Caco-2 (cell line): ENCODE measurements at regions not wholly inside any gene's neighbourhood (a gene's known extent, or its start where the extent isn't known, plus 50 kb on each side); places are given as distances from the start of the nearest gene placed in this dataset.

Experiments used
- BruUV-seq: library from RNA; stranded (reverse); fragments of 400-500 nt; replicated peaks from 2 replicates; lab custom pipeline; 2021; lab: Mats Ljungman, UMichigan
- CTCF ChIA-PET: fragments of 300-600 bp; sonication (Branson Sonifier 250); formaldehyde crosslinking; loops from one replicate; lab custom pipeline; 2022; ENCODE audit warnings: antibody characterized with exemption; lab: Charles Lee
- POLR2A ChIA-PET: fragments of 300-600 bp; sonication (Branson Sonifier 250); formaldehyde crosslinking; loops from one replicate; lab custom pipeline; 2022; ENCODE audit warnings: antibody characterized with exemption; lab: Charles Lee
- DNase-seq, 2 experiments: peaks; one replicate each; pipeline versions ENCODE4 v3.0.0 to v3.0.0-alpha.2; 2020 to 2022
- H3K27me3 ChIP-seq: replicated peaks from 2 replicates; pipeline ENCODE4 v1.6.0; 2011; ENCODE audit warnings: low read length; ENCODE audit not compliant: control insufficient read depth, insufficient read depth
- H3K36me3 ChIP-seq: 2 replicates; pipeline ENCODE4 v1.5.1; 2011; ENCODE audit warnings: low read length; ENCODE audit not compliant: control insufficient read depth, insufficient read depth
- H3K4me1 ChIP-seq: fragments of 250-450 bp; sonication (Bioruptor Pico); 2 replicates; pipeline ENCODE4 v1.5.1; 2020; ENCODE audit warnings: mild to moderate bottlenecking
- H3K4me3 ChIP-seq: 2 replicates; pipeline ENCODE4 v1.5.1; 2011; ENCODE audit warnings: low read depth, mild to moderate bottlenecking, control low read depth, low read length
- H3K9me3 ChIP-seq: fragments of 250-450 bp; sonication (Bioruptor Pico); 2 replicates; pipeline ENCODE4 v1.5.1; 2020; ENCODE audit warnings: mild to moderate bottlenecking, moderate library complexity
- H3K27ac Mint-ChIP-seq: one replicate; pipeline ENCODE4 v1.8.0; 2022; ENCODE audit warnings: mixed read lengths; ENCODE audit not compliant: unreplicated experiment
- H3K27me3 Mint-ChIP-seq: one replicate; pipeline ENCODE4 v1.8.0; 2022; ENCODE audit warnings: mixed read lengths; ENCODE audit not compliant: insufficient read depth, unreplicated experiment
- H3K36me3 Mint-ChIP-seq: one replicate; pipeline ENCODE4 v1.8.0; 2022; ENCODE audit warnings: mild to moderate bottlenecking, mixed read lengths; ENCODE audit not compliant: insufficient read depth, unreplicated experiment
- H3K4me1 Mint-ChIP-seq: one replicate; pipeline ENCODE4 v1.8.0; 2022; ENCODE audit warnings: low read depth, mixed read lengths; ENCODE audit not compliant: unreplicated experiment
- H3K4me3 Mint-ChIP-seq: one replicate; pipeline ENCODE4 v1.8.0; 2022; ENCODE audit warnings: mild to moderate bottlenecking, moderate library complexity, mixed read lengths; ENCODE audit not compliant: unreplicated experiment
- H3K9me3 Mint-ChIP-seq: one replicate; pipeline ENCODE4 v1.8.0; 2022; ENCODE audit warnings: mixed read lengths; ENCODE audit not compliant: unreplicated experiment
- intact Hi-C: fragments of 100-400 bp; cut with micrococcal nuclease; formaldehyde crosslinking; loops from one replicate; pipeline ENCODE4 v1.10.0; 2022; ENCODE audit not compliant: unreplicated experiment
- TF ChIP-seq, protein P1 (sequence below), 2 experiments: fragments of 200-600 bp in 1 of 2; IDR thresholded peaks; 1 replicate in 1 of 2; 2 replicates in 1 of 2; pipeline versions ENCODE4 v1.5.1 to v1.8.0; 2011 to 2022; ENCODE audit warnings: antibody characterized with exemption in 1 of 2, control low read depth in 1 of 2, inconsistent platforms in 1 of 2, low read depth in 1 of 2, low read length in 1 of 2, mild to moderate bottlenecking in 1 of 2, moderate library complexity in 1 of 2; ENCODE audit not compliant: insufficient read depth in 1 of 2, severe bottlenecking in 1 of 2, unreplicated experiment in 1 of 2

DNA sequence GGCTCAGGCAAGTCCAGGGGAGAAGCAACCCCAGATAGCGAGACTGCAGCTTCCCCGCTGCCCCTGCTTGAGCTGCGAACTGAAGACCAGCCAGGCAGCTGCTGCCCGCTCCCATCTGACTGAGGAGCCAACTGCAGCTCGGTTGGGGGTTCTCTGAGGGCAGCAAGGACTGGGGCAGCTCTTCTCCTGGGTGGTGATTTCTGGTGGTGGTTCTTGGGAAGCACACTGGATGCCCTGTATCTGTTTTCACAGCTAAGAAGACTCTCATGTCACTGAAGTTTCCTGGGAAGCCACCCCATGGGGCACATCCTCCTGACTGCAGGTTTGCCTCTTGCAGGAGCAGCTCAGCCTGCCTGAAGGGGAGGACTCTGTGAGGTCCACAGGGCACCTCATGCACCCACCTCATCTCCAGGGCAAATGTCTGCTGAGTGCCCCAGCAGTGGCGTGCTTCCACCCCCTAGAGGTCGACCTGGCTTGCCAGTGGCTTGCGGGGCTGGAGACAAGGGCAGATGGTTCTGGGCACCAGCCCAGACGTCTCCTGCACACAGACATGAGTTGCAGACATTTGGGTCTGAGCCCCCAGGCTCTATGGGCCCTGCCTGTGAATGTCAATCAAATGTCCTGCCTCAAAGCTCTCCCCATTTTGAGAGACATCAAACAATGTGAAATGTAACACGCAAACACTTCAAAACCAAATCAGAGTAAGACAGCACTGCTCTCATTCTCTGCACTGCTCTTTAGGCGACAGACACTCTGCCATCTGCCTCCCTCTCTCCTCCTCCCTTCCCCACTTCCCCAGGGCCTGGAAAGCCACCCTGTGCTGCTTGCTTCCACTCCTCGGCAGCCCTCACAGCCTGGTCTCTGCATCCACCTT lies 800.9 kb downstream of the BRD1 start:
- Histone ChIP-seq H3K4me1 (no peaks in the 10 kb centered on the region), H3K4me3 (no peak overlapping the region), H3K9me3 (no peaks in the 10 kb centered on the region), H3K36me3 (no peaks in the 10 kb centered on the region), H3K27me3 (no peaks in the 10 kb centered on the region)
- H3K36me3 Mint-ChIP-seq, result no peaks in the 10 kb centered on the region
- no peaks in the 10 kb centered on the region for H3K4me1 Mint-ChIP-seq
- ChIA-PET POLR2A (no interaction called here), CTCF (no interaction called here)
- H3K9me3 Mint-ChIP-seq, result no peaks in the 10 kb centered on the region
- intact Hi-C loops, result no loop called here
- H3K27ac Mint-ChIP-seq, result no peak overlapping the region
- TF ChIP-seq, protein P1, sequence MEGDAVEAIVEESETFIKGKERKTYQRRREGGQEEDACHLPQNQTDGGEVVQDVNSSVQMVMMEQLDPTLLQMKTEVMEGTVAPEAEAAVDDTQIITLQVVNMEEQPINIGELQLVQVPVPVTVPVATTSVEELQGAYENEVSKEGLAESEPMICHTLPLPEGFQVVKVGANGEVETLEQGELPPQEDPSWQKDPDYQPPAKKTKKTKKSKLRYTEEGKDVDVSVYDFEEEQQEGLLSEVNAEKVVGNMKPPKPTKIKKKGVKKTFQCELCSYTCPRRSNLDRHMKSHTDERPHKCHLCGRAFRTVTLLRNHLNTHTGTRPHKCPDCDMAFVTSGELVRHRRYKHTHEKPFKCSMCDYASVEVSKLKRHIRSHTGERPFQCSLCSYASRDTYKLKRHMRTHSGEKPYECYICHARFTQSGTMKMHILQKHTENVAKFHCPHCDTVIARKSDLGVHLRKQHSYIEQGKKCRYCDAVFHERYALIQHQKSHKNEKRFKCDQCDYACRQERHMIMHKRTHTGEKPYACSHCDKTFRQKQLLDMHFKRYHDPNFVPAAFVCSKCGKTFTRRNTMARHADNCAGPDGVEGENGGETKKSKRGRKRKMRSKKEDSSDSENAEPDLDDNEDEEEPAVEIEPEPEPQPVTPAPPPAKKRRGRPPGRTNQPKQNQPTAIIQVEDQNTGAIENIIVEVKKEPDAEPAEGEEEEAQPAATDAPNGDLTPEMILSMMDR (IDR thresholded peaks at IDR 0.05; ENCODE audit: insufficient read depth in 1 of 2, low read depth in 1 of 2, low read length in 1 of 2, severe bottlenecking in 1 of 2, unreplicated experiment in 1 of 2), result no peak
- peaks cover 21% of the 10 kb centered on the region for H3K27me3 Mint-ChIP-seq
- DNase-seq, result peak in 1 of 2 experiments; percentile 10
- no TSS peak for BruUV-seq
- H3K4me3 Mint-ChIP-seq, result no peak overlapping the region

DNA sequence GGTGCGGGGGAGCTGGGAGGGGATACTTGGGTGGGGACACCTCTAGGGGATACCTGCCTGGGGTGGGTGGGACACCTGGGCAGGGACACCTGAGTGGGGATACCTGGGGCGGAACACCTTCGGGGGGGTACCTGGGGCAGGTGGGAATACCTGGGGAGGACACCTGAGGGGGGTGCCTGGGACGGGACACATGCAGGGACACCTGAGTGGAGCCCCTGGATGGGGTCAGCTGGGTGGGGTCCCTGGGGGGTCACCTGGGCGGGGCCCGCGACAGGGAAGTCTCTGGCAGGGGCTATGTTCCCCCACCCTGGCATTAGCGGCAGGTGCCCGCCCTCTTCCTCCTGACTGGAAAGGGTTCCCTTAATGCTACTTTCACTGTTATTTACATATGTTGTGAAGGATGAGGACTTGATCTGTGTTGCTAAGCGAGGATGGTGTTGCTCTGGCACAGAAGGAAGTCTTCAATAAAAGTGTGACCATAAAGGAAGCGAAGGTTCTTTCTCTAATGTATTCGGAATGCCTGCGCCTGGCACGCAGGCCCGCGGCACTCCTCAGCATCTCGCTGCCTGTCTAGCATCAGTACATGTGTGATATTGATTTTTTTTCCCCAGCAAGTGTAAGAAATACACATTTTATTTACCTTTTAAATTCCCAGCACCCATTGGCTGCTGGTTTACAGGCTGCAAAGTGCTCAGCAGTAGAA lies 801.7 kb downstream of the BRD1 start:
- DNase-seq, result no peak
- Histone ChIP-seq H3K4me3 (no peak overlapping the region), H3K9me3 (no peaks in the 10 kb centered on the region), H3K27me3 (no peaks in the 10 kb centered on the region), H3K36me3 (no peaks in the 10 kb centered on the region), H3K4me1 (no peaks in the 10 kb centered on the region)
- no peak overlapping the region for H3K27ac Mint-ChIP-seq
- H3K9me3 Mint-ChIP-seq, result no peaks in the 10 kb centered on the region
- ChIA-PET CTCF (no interaction called here), POLR2A (no interaction called here)
- TF ChIP-seq, protein P1 (IDR thresholded peaks at IDR 0.05; ENCODE audit: insufficient read depth in 1 of 2, low read depth in 1 of 2, low read length in 1 of 2, severe bottlenecking in 1 of 2, unreplicated experiment in 1 of 2), result no peak
- H3K4me3 Mint-ChIP-seq, result no peak overlapping the region
- peaks cover 20% of the 10 kb centered on the region for H3K27me3 Mint-ChIP-seq
- no peaks in the 10 kb centered on the region for H3K36me3 Mint-ChIP-seq
- no TSS peak for BruUV-seq
- intact Hi-C loops, result no loop called here
- H3K4me1 Mint-ChIP-seq, result no peaks in the 10 kb centered on the region

DNA sequence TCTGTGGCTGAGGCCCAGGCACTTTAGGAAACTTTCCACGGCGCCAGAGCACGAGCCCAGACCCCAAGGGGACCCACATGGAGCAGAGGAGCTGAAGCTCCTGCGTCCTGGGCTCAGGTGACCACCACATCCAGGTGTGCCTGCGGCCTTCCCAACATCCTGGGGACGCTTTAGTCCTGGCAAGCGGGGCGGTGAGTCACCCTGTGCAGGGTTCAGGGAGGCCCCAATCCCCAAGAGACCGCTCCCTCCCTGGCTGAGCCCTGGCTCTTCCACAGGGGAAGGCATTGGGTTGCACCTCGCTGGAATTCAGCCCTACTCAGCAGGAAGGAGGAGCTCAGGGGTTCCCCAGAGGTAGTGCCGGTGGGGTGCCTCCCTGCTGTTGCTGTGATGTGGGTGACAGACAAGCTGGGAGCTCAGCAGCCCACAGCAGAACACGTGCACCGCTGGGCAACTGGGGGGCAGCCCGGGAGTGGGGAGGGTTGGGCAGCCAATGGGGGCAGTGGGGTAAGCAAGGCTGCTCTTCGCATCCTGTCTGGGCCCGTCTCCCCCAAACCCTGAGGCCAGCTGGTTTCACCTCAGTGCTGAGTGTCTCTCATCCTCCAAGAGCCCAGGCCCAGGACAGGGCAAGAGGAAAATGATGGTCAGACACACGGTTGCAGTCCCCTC lies 802.8 kb downstream of the BRD1 start:
- Mint-ChIP-seq H3K27me3 (peaks cover 20% of the 10 kb centered on the region), H3K9me3 (no peaks in the 10 kb centered on the region), H3K36me3 (no peaks in the 10 kb centered on the region), H3K27ac (no peak overlapping the region), H3K4me3 (no peak overlapping the region), H3K4me1 (no peaks in the 10 kb centered on the region)
- CTCF ChIA-PET, result no interaction called here
- intact Hi-C loops, result no loop called here
- H3K4me3 ChIP-seq, result no peak overlapping the region
- no peaks in the 10 kb centered on the region for H3K36me3 ChIP-seq
- H3K27me3 ChIP-seq, result no peaks in the 10 kb centered on the region
- BruUV-seq, result no TSS peak
- POLR2A ChIA-PET, result no interaction called here
- no peaks in the 10 kb centered on the region for H3K4me1 ChIP-seq
- peak in 1 of 2 experiments; percentile 22 for DNase-seq
- H3K9me3 ChIP-seq, result no peaks in the 10 kb centered on the region
- TF ChIP-seq, protein P1 (IDR thresholded peaks at IDR 0.05; ENCODE audit: insufficient read depth in 1 of 2, low read depth in 1 of 2, low read length in 1 of 2, severe bottlenecking in 1 of 2, unreplicated experiment in 1 of 2), result no peak
